Inflammatory macrophage treated with lipopolysaccharide for 1 hour (primary cell): ENCODE measurements at regions not wholly inside any gene's neighbourhood (a gene's known extent, or its start where the extent isn't known, plus 50 kb on each side); places are given as distances from the start of the nearest gene placed in this dataset.
"Not testable (repeated sequence)": the region's sequence is repeated elsewhere in the genome, so short reads cannot be mapped to it uniquely, and the experiment has no call there.

Experiments used
- DNase-seq, 2 donors: peaks; one replicate each; pipeline ENCODE4 v3.0.0-alpha.2; 2020 to 2022

DNA sequence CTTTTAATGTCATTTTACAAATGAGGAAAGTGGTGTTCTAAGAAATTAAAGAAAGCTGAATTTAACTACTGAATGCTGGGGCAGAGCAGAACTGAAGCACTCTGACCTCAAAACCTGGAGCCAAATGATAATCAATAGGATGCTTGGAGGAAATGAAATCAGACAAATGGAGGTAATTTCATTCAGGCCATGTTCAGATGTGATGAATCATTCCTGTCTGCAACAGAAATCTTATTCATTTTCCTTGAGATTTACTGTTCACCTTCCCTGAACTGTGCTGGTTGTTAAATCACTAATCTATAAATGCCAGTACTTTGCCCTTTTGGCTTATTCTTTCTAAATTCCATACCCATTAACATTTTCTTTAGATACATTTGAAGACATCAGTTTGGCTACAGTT, 85.6 kb upstream of the SNX7 start:
- DNase-seq, result no peak

GRCh38 chr1:98565951-98566350, 95.6 kb upstream of the SNX7 start:
- no peak for DNase-seq

DNA sequence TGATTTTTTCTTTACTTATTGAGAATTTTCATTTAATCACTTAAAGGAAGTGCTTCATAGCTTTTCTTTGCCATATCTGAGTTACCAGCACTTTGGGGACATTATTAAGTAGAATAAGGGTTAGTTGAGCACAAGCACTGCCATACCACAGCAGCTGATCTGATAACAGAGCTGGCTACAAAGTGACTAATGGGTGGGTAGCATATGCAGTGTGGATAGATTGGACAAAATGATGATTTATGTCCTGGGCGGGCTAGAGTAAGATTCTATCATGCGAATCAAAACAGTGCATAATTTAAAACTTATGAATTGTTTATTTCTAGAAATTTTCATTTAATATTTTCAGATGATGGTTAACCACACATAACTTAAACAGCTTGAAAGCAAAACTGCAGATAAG, 102.2 kb upstream of the SNX7 start:
- no peak for DNase-seq

DNA sequence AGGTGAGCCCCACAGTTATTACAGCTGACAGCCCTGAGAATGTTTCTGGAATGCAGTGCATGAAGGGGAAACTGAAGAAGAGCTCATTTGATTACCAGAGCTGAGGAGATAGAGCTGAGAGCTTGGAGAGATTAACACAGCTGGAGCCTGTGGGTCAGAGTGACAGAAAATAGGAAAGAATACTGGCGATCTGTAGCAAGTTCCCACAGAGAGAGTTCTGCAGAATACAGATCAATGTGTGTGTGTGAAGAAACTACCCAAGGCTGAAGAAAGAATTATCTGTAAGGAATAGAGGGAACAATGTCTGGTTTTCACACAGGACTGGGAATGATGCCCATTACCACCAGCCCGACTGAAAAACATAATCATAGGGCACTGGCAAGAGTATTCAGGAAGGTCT, 103.6 kb upstream of the SNX7 start:
- no peak for DNase-seq

DNA sequence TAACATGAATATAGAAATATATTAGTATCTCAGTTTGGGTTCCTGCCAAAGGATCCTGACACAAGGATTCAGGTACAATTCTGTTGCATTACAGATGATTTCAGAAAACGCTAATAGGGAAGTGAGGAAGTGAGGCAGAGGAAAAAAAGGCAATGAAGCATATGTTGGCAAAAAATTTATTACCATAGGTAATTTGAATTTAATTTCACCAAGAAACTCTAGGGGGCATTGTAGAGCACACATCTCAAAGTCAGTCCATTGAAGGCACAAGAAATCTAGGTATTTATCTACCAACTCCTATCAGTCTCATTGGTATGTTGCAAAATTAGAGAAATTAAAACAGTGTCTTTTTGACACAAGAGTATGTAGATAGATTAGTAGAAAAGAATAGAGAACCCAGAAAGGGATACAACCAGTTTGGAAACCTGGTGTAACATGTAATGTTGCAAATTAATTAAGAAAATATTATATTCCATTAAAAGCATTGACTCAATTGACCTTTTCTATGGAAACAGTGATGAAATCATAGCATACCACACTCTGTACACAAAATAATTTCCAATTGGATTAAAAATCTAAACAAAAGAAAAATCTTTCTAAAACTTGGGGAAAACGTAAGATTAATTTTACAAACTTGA, 104.9 kb upstream of the SNX7 start:
- DNase-seq, result peak in 1 of 2 donors; percentile 5

DNA sequence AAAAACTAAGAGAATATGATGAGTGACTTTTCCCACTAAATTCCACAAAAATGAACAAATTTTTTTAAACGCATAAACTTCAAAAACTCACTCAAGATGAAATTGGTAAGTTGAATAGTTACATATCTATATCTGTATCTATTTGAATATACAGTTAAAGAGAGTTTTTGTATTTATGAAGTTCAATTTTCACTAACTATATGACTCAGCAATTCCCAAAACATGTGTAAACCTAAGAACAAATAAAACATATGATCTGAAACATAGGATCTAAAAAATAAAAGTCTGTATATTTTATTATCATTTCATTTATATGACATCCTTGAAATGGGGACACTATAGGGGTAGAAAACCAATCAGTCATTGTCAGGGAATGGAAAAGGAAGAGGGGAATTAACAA, 105.7 kb upstream of the SNX7 start:
- no peak for DNase-seq

DNA sequence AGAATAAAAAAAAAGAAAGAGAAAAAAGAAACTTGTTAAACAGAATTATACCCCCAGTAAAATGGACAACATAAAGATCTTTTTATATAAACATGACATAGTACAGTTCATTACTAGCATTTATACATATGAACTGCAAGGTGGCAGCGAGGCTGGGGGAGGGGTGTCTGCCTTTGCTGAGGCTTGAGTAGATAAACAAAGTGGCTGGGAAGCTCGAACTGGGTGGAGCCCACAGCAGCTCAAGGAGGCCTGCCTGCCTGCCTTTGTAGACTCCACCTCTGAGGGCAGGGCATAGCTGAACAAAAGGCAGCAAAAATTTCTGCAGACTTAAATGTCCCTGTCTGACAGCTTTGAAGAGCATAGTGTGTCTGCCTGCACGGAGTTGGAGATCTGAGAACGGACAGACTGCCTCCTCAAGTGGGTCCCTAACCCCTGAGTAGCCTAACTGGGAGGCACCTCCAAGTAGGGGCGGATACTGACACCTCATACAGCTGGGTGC, 108.9 kb upstream of the SNX7 start:
- not testable (repeated sequence) for DNase-seq

- no peak for DNase-seq
Observed at GRCh38 chr1:98550076-98550475, 111.4 kb upstream of the SNX7 start.

GRCh38 chr1:98546319-98546718, 115.2 kb upstream of the SNX7 start:
- no peak for DNase-seq

DNA sequence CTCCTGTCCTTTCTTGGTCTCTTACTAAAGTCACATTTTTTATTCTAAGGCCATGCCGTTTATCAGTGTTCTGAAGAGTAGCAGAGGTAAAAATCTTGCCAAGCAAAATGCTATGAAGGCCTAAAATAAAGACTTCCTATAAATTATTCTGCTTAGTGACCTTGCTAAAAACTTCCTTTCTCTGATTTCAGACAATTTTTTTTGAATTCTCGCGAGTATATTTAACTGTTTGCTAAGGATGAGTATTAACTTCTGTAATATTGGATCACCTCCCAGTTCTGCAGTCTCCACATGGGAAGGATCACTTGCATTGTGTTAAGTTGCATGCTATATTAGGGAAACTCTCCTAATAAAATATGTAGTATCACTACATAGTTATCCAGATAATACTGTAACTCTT, 123.4 kb upstream of the SNX7 start:
- DNase-seq, result no peak

DNA sequence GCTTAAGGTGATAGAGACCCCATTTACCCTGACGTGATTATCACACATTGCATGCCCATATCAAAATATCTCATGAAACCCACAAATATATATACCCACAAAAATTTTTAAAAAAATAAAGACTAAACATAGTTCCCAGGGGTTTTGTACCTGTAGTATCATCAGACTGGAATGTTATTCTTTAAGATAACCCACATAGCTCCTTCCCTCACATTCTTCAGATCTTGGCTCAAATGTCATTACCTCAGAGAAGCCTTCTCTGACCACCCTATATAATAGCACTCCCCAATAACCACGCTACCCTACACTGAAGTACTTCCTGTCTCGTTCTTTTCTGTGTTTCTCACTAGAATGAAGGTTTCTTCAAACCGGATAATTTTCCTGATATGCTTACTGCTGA, 138.3 kb upstream of the SNX7 start:
- no peak for DNase-seq

- DNase-seq, result no peak
Observed at GRCh38 chr1:98516306-98516705, 145.2 kb upstream of the SNX7 start.

DNA sequence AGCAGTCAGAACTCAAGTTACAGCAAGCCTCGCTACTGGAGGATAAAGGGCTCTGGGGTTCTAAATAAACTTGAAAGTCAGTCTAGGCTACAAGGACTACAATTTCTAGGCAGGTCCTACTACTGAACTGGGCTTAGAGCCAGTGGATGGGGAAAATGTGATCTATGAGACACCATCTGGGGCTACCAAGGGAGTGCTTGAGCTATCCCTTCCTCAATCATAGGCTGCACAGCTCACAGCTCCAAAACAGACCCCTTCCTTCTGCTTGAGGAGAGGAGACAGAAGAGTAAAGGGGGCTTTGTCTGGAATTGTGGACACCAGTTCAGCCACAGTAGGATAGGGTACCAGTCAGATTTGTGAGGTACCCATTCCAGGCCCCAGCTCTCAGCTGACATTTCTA, 145.8 kb upstream of the SNX7 start:
- DNase-seq, result no peak

DNA sequence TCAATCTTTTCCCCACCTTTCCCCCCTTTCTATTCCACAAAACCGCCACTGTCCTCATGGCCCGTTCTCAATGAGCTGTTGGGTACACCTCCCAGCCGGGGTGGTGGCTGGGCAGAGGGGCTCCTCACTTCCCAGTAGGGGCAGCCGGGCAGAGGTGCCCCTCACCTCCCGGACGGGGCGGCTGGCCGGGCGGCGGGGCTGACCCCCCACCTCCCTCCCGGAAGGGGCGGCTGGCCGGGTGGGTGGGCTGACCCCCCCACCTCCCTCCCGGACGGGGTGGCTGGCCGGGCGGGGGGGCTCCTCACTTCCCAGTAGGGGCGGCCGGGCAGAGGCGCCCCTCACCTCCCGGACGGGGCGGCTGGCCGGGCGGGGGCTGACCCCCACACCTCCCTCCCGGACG, 149.3 kb upstream of the SNX7 start:
- not testable (repeated sequence) for DNase-seq

GRCh38 chr1:98503771-98504170, 157.8 kb upstream of the SNX7 start:
- no peak for DNase-seq

DNA sequence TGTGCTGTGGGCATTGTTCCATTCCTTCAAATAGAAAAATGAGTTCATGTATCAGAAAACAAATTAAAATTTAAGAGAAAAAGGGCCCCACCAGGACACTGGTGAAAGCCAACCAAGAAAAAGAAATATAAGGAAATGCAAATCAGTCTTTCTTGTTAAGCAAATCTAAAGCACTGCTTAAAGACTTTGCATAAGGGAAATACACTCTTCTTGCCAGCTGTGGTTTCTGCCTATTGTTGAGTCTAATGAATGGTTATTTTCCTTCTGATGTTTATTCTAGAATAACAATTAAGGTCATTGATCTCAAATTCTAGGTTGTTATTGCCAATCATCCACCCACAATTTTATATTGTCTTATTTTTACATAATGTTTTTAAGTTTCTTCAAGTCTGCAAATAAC, 158.6 kb upstream of the SNX7 start:
- no peak for DNase-seq

DNA sequence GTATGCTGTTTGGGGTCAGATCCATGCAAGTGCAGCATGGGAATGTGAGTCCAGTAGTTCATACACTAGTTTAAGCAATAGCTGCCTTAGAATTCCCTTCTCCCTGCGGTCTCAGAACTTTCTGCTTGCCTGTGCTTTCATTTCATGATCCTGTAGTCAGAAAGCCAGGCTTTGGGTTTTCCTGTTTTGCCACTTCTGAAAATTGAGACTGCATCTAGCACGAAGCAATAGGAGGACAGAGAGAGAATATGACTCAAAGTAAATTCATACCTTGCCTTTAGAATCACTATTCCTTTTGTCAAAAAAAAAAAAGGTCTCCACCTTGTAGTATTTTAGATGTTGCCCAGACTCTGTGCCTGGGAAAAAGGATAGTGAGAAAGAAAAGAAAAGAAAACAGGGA, 161.2 kb upstream of the SNX7 start:
- no peak for DNase-seq

DNA sequence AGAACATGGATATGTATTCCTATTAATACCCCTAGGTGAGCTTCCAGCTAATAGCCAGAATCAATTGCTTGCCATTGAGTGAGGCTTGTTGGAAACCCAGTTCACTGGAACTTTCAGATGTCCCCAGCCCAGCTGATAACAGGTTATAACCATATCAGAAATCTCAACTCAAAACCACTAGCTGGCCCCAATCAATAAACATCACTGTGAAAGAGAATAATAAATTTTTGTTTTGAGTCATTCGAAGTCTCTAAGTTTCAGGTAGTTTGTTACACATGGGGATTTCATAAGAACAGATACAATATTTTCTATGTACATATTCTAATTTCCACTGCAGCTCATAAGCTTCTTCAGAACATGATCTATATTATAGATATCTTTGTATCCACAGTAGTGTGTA, 162.9 kb upstream of the SNX7 start:
- DNase-seq, result no peak

DNA sequence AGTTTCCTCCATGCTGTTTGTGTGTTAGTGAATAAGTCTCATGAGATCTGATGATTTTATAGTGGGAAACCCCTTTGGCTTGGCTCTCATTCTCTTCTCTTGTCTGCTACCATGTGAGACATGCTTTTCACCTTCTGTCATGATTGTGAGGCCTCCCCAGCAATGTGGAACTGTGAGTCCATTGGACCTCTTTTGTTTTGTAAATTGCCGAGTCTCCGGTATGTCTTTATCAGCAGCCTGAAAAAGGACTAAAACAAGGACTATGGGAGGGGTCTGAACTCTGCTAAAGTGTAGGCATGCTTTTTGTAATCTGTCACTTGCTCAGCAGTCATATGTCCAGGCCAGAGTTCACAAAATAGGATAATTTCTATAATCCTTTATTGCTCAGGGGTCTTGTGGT, 164.0 kb upstream of the SNX7 start:
- no peak for DNase-seq

DNA sequence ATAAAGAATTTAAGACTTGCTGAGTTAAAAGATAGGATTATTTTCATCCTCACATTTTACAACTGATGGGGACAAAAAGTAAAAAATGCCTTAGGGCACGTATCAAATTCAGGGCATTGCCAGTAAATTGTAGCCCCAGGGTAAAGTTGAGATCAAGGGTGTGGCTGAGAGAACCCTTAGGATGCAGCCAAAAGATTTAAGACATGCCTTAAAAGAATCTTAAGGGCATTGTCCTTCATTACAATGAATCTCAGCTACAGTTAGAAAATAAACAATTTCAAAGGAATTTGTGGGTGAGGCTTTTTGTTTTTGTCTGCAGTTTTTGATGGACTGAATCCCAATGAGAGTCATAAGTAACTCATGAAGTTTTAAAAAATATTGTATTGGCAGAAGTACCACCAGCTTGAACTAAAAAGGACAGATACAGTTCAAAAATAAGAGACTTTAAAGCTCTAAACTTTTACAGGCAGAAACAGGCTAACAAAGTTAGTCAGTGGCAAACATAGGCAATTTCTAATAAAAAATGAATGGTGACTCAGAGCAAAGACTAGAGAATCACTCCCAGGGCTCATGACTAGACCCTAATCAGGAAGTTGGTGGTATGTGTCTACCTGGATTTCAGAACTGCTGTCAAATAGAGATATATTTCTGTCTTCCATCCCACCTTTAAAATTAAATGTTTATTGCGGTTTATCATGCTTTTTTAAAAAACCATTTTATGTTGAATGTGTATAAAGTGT, 165.1 kb upstream of the SNX7 start:
- DNase-seq, result no peak

- DNase-seq, result no peak
Observed at GRCh38 chr1:98493469-98493868, 168.1 kb upstream of the SNX7 start.

DNA sequence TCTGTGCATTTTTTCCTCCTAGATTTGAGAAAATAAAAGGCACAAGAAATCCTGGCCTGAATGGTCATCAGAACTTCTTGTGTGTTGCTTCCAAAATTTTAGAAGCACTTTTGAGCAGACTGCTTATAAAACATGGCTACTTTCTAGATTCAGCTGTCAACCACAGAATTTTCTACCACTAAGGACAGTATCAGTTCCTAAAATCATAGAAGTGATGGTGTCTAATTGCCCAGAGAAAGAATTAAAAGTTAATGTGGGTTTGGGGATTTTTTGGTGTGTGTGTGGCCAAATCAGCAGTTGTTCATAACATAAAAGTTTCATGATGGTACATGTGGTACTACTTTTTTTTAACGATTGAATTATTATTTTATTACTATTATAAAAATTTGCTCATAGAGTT, 171.4 kb upstream of the SNX7 start:
- no peak for DNase-seq

- no peak for DNase-seq
Observed at GRCh38 chr1:98487620-98488019, 173.9 kb upstream of the SNX7 start.

DNA sequence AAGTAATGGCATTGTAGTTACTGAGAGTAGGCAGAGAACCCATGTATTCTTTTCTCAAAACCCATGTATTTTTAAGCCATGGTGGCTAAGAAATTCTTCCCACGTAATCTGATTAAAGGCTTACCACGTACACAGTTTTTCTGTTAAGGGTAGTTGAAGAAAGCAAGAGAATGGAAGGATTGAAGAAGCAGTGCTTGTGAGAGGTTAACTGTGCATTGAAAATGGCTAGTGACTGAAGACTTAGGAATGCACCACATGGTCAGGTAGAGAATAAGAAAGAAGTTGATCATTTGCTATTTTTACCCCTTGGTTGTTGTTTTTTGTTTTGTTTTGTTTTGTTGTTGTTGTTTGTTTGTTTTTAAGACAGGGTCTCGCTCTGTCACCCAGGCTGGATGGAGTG, 178.9 kb upstream of the SNX7 start:
- no peak for DNase-seq

- no peak for DNase-seq
Observed at GRCh38 chr1:98480271-98480670, 181.2 kb upstream of the SNX7 start.
